ENCODE measurements at regions not wholly inside any gene's neighbourhood (a gene's known extent, or its start where the extent isn't known, plus 50 kb on each side); places are given as distances from the start of the nearest gene placed in this dataset.

DNA sequence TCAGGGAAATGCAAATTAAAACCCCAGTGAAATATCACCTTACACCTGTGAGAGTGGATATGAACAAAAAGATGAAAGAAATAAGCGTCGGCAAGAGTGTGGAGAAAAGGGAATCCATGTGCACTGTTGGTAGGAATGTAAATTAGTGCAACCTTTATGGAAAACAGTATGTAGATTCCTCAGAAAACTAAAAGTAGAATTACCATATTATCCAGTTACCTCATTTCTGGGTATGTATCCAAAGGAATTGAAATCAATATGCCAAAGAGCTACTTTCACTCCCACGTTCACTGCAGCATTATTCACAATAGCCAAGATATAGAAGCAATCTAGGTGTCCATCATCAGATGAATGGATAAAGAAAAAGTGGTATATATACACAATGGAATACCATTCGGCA is 246.0 kb upstream of the ARHGAP20 start:
- DNase-seq (ENCODE audit: low read depth, low spot score) = no peak
- POLR2A ChIA-PET = no interaction called here
- no peak for TF ChIP-seq CTCF (IDR thresholded peaks at IDR 0.05; ENCODE audit: low read depth, low read length)
- Histone ChIP-seq H3K9me3 (ENCODE audit: control insufficient read depth, insufficient read depth, low read length) (no peaks in the 10 kb centered on the region), H3K4me3 (ENCODE audit: low read depth, low read length) (no peak overlapping the region), H3K27ac (ENCODE audit: low read depth, low read length) (no peak overlapping the region), H3K27me3 (ENCODE audit: control insufficient read depth, insufficient read depth, low read length) (no peaks in the 10 kb centered on the region)
- CTCF ChIA-PET = no interaction called here

DNA sequence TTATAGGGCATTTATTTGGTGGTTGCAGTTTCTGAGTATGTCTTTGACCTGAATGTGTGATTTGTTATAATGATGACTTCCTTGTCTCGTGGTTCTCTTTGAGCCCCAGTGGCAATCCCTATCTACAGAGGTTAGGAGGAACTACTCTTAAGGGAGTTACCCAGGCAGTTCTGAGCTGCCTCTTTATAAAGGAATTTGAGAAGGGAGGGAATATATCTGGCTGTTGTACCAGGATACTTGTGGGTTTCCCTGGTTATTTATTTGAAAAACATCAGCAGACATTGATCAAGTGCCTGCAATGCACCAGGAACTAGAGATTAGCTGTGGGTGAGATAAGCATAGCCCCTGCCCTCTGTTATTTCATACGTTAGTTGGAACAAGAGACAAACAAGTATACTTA is 243.5 kb upstream of the ARHGAP20 start:
- no peaks in the 10 kb centered on the region for H3K9me3 ChIP-seq (ENCODE audit: control insufficient read depth, insufficient read depth, low read length)
- no peak for TF ChIP-seq CTCF (IDR thresholded peaks at IDR 0.05; ENCODE audit: low read depth, low read length)
- no peak overlapping the region for H3K27ac ChIP-seq (ENCODE audit: low read depth, low read length)
- ChIA-PET CTCF (no interaction called here), POLR2A (no interaction called here)
- H3K27me3 ChIP-seq (ENCODE audit: control insufficient read depth, insufficient read depth, low read length) = no peaks in the 10 kb centered on the region
- H3K4me3 ChIP-seq (ENCODE audit: low read depth, low read length) = no peak overlapping the region
- no peak for DNase-seq (ENCODE audit: low read depth, low spot score)

DNA sequence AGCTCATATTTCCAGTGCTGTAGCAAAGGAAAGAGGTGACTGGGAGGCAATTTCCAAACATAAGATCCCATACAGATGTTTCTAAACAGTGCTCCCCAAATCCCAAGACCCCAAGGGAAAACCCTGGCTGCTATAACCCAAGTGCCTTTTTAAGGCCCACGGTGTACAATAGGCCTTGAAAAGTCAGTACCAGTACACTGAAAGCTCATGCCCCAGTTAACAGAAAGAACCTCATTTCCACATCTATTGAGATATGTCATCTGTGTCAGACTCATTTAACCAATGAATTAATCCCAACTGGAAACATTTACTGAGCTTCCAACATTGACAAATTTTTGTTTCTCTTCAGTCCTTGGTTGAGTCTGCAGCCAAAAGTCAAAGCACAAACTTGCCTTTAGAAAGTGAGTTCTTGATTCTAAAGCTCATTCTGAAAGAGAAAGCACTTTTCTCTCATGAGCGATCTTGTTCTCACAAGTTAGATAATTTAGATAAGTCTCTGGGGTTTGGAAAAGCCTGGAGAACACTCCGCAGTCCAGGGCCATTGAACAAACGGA is 239.8 kb upstream of the ARHGAP20 start:
- ChIA-PET POLR2A (no interaction called here), CTCF (interaction anchor here (0.6 kb wide), 1 partner anchor 480 kb away, joined by 4 read pairs; no protein-coding TSS in a partner anchor)
- Histone ChIP-seq H3K27me3 (ENCODE audit: control insufficient read depth, insufficient read depth, low read length) (no peaks in the 10 kb centered on the region), H3K27ac (ENCODE audit: low read depth, low read length) (no peak overlapping the region), H3K4me3 (ENCODE audit: low read depth, low read length) (no peak overlapping the region), H3K9me3 (ENCODE audit: control insufficient read depth, insufficient read depth, low read length) (no peaks in the 10 kb centered on the region)
- no peak for DNase-seq (ENCODE audit: low read depth, low spot score)
- no peak for TF ChIP-seq CTCF (IDR thresholded peaks at IDR 0.05; ENCODE audit: low read depth, low read length)

- POLR2A ChIA-PET = interaction anchor here (0.6 kb wide), 1 partner anchor 19 kb away, joined by 3 read pairs; no protein-coding TSS in a partner anchor
- DNase-seq (ENCODE audit: low read depth, low spot score) = no peak
- Histone ChIP-seq H3K9me3 (ENCODE audit: control insufficient read depth, insufficient read depth, low read length) (no peaks in the 10 kb centered on the region), H3K4me3 (ENCODE audit: low read depth, low read length) (no peak overlapping the region), H3K27ac (ENCODE audit: low read depth, low read length) (no peak overlapping the region), H3K27me3 (ENCODE audit: control insufficient read depth, insufficient read depth, low read length) (no peaks in the 10 kb centered on the region)
- no peak for TF ChIP-seq CTCF (IDR thresholded peaks at IDR 0.05; ENCODE audit: low read depth, low read length)
- CTCF ChIA-PET = interaction anchor here (0.6 kb wide), 1 partner anchor 479 kb away, joined by 4 read pairs; no protein-coding TSS in a partner anchor
These were observed 239.1 kb upstream of the ARHGAP20 start for GRCh38 chr11:110951037-110951949.

GRCh38 chr11:110948112-110948511 is 235.9 kb upstream of the ARHGAP20 start:
- H3K4me3 ChIP-seq (ENCODE audit: low read depth, low read length) = no peak overlapping the region
- no peaks in the 10 kb centered on the region for H3K27me3 ChIP-seq (ENCODE audit: control insufficient read depth, insufficient read depth, low read length)
- ChIA-PET CTCF (no interaction called here), POLR2A (no interaction called here)
- no peak for DNase-seq (ENCODE audit: low read depth, low spot score)
- H3K27ac ChIP-seq (ENCODE audit: low read depth, low read length) = no peak overlapping the region
- no peaks in the 10 kb centered on the region for H3K9me3 ChIP-seq (ENCODE audit: control insufficient read depth, insufficient read depth, low read length)
- TF ChIP-seq CTCF (IDR thresholded peaks at IDR 0.05; ENCODE audit: low read depth, low read length) = no peak
